H9 (cell line): ENCODE measurements at regions not wholly inside any gene's neighbourhood (a gene's known extent, or its start where the extent isn't known, plus 50 kb on each side); places are given as distances from the start of the nearest gene placed in this dataset.

ENCODE experiments used
- DNase-seq: peaks from one replicate; pipeline ENCODE4 v3.0.0-alpha.2; 2017
- H2AFZ ChIP-seq: one replicate; pipeline ENCODE4 v1.6.1; 2013; ENCODE audit warnings: mild to moderate bottlenecking, low read length, control low read depth, moderate library complexity
- H2AK5ac ChIP-seq: 2 replicates; pipeline ENCODE4 v1.6.1; 2013; ENCODE audit warnings: low read length, control low read depth, mixed read lengths; ENCODE audit not compliant: insufficient read length
- H2BK120ac ChIP-seq: one replicate; pipeline ENCODE4 v1.6.1; 2013; ENCODE audit warnings: low read depth, mild to moderate bottlenecking, low read length, control low read depth, inconsistent platforms; ENCODE audit not compliant: poor library complexity, severe bottlenecking
- H2BK12ac ChIP-seq: 2 replicates; pipeline ENCODE4 v1.6.1; 2013; ENCODE audit warnings: low read length, control low read depth, mixed read lengths, low read depth; ENCODE audit not compliant: insufficient read length
- H2BK15ac ChIP-seq: 2 replicates; pipeline ENCODE4 v1.6.1; 2013; ENCODE audit warnings: low read depth, low read length, control low read depth
- H2BK20ac ChIP-seq: one replicate; pipeline ENCODE4 v1.6.1; 2013; ENCODE audit warnings: low read depth, mild to moderate bottlenecking, low read length, control low read depth, inconsistent platforms; ENCODE audit not compliant: poor library complexity, severe bottlenecking
- H2BK5ac ChIP-seq: 2 replicates; pipeline ENCODE4 v1.6.1; 2013; ENCODE audit warnings: low read length, control low read depth, mixed read lengths; ENCODE audit not compliant: insufficient read length
- H3K14ac ChIP-seq: 2 replicates; pipeline ENCODE4 v1.6.1; 2013; ENCODE audit warnings: low read length, control low read depth; ENCODE audit not compliant: insufficient read depth
- H3K18ac ChIP-seq: 2 replicates; pipeline ENCODE4 v1.6.1; 2013; ENCODE audit warnings: low read depth, mild to moderate bottlenecking, mixed read lengths, low read length, control low read depth; ENCODE audit not compliant: insufficient read length
- H3K23ac ChIP-seq: 2 replicates; pipeline ENCODE4 v1.6.1; 2013; ENCODE audit warnings: low read length, control low read depth, mixed read lengths, low read depth; ENCODE audit not compliant: insufficient read length
- H3K23me2 ChIP-seq: 2 replicates; pipeline ENCODE4 v1.6.1; 2013; ENCODE audit warnings: low read depth, mild to moderate bottlenecking, mixed read lengths, low read length, control low read depth; ENCODE audit not compliant: insufficient read length, poor library complexity, severe bottlenecking
- H3K27ac ChIP-seq: 2 replicates; pipeline ENCODE4 v1.5.1; 2013; ENCODE audit warnings: low read length, control low read depth, mixed read lengths, low read depth; ENCODE audit not compliant: insufficient read length
- H3K27me3 ChIP-seq: 2 replicates; pipeline ENCODE4 v1.6.1; 2013; ENCODE audit warnings: low read length, control low read depth, inconsistent platforms; ENCODE audit not compliant: insufficient read depth
- H3K4ac ChIP-seq: 2 replicates; pipeline ENCODE4 v1.6.1; 2013; ENCODE audit warnings: low read depth, mild to moderate bottlenecking, control low read depth, inconsistent platforms, low read length, moderate library complexity
- H3K4me1 ChIP-seq: 2 replicates; pipeline ENCODE4 v1.6.1; 2013; ENCODE audit warnings: low read length, control low read depth, inconsistent platforms; ENCODE audit not compliant: insufficient read depth
- H3K4me2 ChIP-seq: 2 replicates; pipeline ENCODE4 v1.6.1; 2013; ENCODE audit warnings: low read length, control low read depth, mixed read lengths; ENCODE audit not compliant: insufficient read length, insufficient read depth
- H3K56ac ChIP-seq: 2 replicates; pipeline ENCODE4 v1.6.1; 2013; ENCODE audit warnings: low read depth, mild to moderate bottlenecking, mixed read lengths, low read length, control low read depth; ENCODE audit not compliant: insufficient read length
- H3K79me1 ChIP-seq: 2 replicates; pipeline ENCODE4 v1.6.1; 2013; ENCODE audit warnings: low read depth, mild to moderate bottlenecking, moderate library complexity, low read length, control low read depth, inconsistent platforms; ENCODE audit not compliant: insufficient read depth, poor library complexity, severe bottlenecking
- H3K79me2 ChIP-seq: 2 replicates; pipeline ENCODE4 v1.6.1; 2013; ENCODE audit warnings: low read length, control low read depth, inconsistent platforms; ENCODE audit not compliant: insufficient read depth
- H3K9ac ChIP-seq: 2 replicates; pipeline ENCODE4 v1.6.1; 2013; ENCODE audit warnings: low read length, control low read depth, mixed read lengths; ENCODE audit not compliant: insufficient read length; ENCODE audit errors: extremely low read depth
- H3K9me3 ChIP-seq: one replicate; pipeline ENCODE4 v1.6.1; 2013; ENCODE audit warnings: low read depth, low read length, inconsistent platforms; ENCODE audit not compliant: control insufficient read depth
- H3T11ph ChIP-seq: one replicate; pipeline ENCODE4 v1.6.1; 2013; ENCODE audit warnings: mild to moderate bottlenecking, low read length, control low read depth, inconsistent platforms
- H4K20me1 ChIP-seq: one replicate; pipeline ENCODE4 v1.6.1; 2013; ENCODE audit not compliant: control insufficient read depth, insufficient read length, insufficient read depth
- H4K5ac ChIP-seq: 2 replicates; pipeline ENCODE4 v1.6.1; 2013; ENCODE audit warnings: low read depth, mild to moderate bottlenecking, mixed read lengths, low read length, control low read depth; ENCODE audit not compliant: insufficient read length
- H4K8ac ChIP-seq: replicated peaks from 2 replicates; pipeline ENCODE4 v1.6.1; 2013; ENCODE audit warnings: low read length, control low read depth, mixed read lengths, low read depth; ENCODE audit not compliant: insufficient read length
- H4K91ac ChIP-seq: 2 replicates; pipeline ENCODE4 v1.6.1; 2013; ENCODE audit warnings: low read depth, mild to moderate bottlenecking, moderate library complexity, mixed read lengths, low read length, control low read depth; ENCODE audit not compliant: insufficient read length
- H3K27ac Mint-ChIP-seq, 3 experiments: 2 replicates in 2 of 3; 3 replicates in 1 of 3; pipeline ENCODE4 v1.8.0; 2020 to 2021; ENCODE audit warnings: mixed read lengths in 3 of 3, mild to moderate bottlenecking in 1 of 3, moderate library complexity in 1 of 3
- H3K27me3 Mint-ChIP-seq: 2 replicates; pipeline ENCODE4 v1.8.0; 2021; ENCODE audit warnings: low read depth, mild to moderate bottlenecking, moderate library complexity, mixed read lengths
- H3K36me3 Mint-ChIP-seq, 3 experiments: 2 replicates in 2 of 3; 3 replicates in 1 of 3; pipeline ENCODE4 v1.8.0; 2020 to 2021; ENCODE audit warnings: low read depth in 3 of 3, mixed read lengths in 3 of 3; ENCODE audit not compliant: insufficient read depth in 1 of 3
- H3K4me1 Mint-ChIP-seq, 2 experiments: 2 replicates each; pipeline ENCODE4 v1.8.0; 2020; ENCODE audit warnings: mixed read lengths in 2 of 2
- H3K4me3 Mint-ChIP-seq, 2 experiments: 2 replicates in 1 of 2; 3 replicates in 1 of 2; pipeline ENCODE4 v1.8.0; 2020 to 2021; ENCODE audit warnings: mild to moderate bottlenecking in 2 of 2, mixed read lengths in 2 of 2, moderate library complexity in 1 of 2
- H3K9me3 Mint-ChIP-seq, 2 experiments: 2 replicates in 1 of 2; 3 replicates in 1 of 2; pipeline ENCODE4 v1.8.0; 2020; ENCODE audit warnings: mild to moderate bottlenecking in 2 of 2, mixed read lengths in 2 of 2, moderate library complexity in 1 of 2
- WGBS: extraction: QIAGEN DNeasy Blood & Tissue Kit; methylation state at CpG from one replicate; pipeline ENCODE4 v1.1.7; 2013; ENCODE audit warnings: missing lambda C conversion rate, low lambda C conversion rate, mixed read lengths; ENCODE audit not compliant: insufficient read length; ENCODE audit errors: extremely low coverage; 5-methylcytosine and 5-hydroxymethylcytosine counted together
- TF ChIP-seq, protein P1 (sequence below): fragments of 200-600 bp; sonication (generic); conservative IDR thresholded peaks from 3 replicates; pipeline ENCODE4 v1.8.0; 2021; ENCODE audit warnings: antibody characterized with exemption, mild to moderate bottlenecking

DNA sequence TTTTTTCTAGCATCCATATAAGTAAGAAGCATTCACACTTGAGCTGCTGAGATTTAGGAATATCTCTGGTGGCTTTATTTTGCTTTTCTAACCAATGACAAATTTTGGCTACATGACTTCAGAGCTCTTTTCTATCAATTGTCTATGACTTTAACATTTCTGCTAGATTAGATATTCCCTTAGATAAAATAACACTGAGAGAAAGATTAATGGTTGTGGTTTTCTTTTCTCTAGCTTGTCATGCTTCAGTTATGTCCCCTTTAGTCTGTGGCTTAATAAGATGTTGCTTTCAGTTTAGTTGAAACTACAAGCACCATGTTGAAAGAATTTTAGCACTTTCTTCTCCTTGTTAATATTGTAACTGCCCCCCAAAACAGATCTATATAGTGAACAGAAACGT, 665.6 kb upstream of the CCDC54 start:
- Histone ChIP-seq H2BK12ac (no peak overlapping the region), H3K4me2 (no peak overlapping the region), H3K27ac (no peak overlapping the region), H4K91ac (no peak overlapping the region), H2BK15ac (no peak overlapping the region), H3K79me2 (no peaks in the 10 kb centered on the region), H4K5ac (no peak overlapping the region), H3K79me1 (no peaks in the 10 kb centered on the region), H4K20me1 (no peaks in the 10 kb centered on the region), H3K23ac (no peak overlapping the region), H3K14ac (no peak overlapping the region), H3K27me3 (no peaks in the 10 kb centered on the region), H2AK5ac (no peak overlapping the region), H4K8ac (no peak overlapping the region), H3T11ph (no peak overlapping the region), H2AFZ (no peak overlapping the region), H3K9me3 (no peaks in the 10 kb centered on the region), H2BK5ac (no peak overlapping the region), H2BK20ac (no peak overlapping the region), H3K18ac (no peak overlapping the region), H3K56ac (no peak overlapping the region), H2BK120ac (no peak overlapping the region), H3K4me1 (no peaks in the 10 kb centered on the region), H3K4ac (no peak overlapping the region), H3K23me2 (no peaks in the 10 kb centered on the region), H3K9ac (no peak overlapping the region)
- Mint-ChIP-seq H3K4me3 (no peak overlapping the region), H3K9me3 (peaks cover 0 to 2% of the 10 kb centered on the region in 2 experiments; a peak in 1 of 5 replicates), H3K27ac (no peak overlapping the region), H3K36me3 (peaks cover 0 to 2% (median 0%) of the 10 kb centered on the region in 3 experiments; a peak in 2 of 7 replicates), H3K27me3 (no peaks in the 10 kb centered on the region), H3K4me1 (no peaks in the 10 kb centered on the region)
- WGBS = no CpG with 5 or more reads among the region's 1 CpG
- TF ChIP-seq, protein P1, sequence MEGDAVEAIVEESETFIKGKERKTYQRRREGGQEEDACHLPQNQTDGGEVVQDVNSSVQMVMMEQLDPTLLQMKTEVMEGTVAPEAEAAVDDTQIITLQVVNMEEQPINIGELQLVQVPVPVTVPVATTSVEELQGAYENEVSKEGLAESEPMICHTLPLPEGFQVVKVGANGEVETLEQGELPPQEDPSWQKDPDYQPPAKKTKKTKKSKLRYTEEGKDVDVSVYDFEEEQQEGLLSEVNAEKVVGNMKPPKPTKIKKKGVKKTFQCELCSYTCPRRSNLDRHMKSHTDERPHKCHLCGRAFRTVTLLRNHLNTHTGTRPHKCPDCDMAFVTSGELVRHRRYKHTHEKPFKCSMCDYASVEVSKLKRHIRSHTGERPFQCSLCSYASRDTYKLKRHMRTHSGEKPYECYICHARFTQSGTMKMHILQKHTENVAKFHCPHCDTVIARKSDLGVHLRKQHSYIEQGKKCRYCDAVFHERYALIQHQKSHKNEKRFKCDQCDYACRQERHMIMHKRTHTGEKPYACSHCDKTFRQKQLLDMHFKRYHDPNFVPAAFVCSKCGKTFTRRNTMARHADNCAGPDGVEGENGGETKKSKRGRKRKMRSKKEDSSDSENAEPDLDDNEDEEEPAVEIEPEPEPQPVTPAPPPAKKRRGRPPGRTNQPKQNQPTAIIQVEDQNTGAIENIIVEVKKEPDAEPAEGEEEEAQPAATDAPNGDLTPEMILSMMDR = no peak
- DNase-seq = no peak
